K562 (cell line): ENCODE measurements at regions not wholly inside any gene's neighbourhood (a gene's known extent, or its start where the extent isn't known, plus 50 kb on each side); places are given as distances from the start of the nearest gene placed in this dataset.

Source experiments
- ATAC-seq: fragments of 200-7000 bp; cut with Tn5 transposase; 3 replicates; pipeline ENCODE4 v1.9.1; 2020; ENCODE audit warnings: moderate library complexity
- BruUV-seq: library from RNA; stranded (reverse); fragments of 400-500 nt; replicated peaks from 2 replicates; lab custom pipeline; 2021; lab: Mats Ljungman, UMichigan
- CTCF ChIA-PET: fragments of 300-600 bp; formaldehyde crosslinking; extraction: SDS; loops from one replicate; lab custom pipeline; 2021; ENCODE audit warnings: low intra/inter-chr PET ratio; lab: Yijun Ruan, JAX
- POLR2A ChIA-PET: fragments of 300-600, 350-650 bp; sonication (Branson Sonifier 250); formaldehyde crosslinking; extraction: SDS; loops from one replicate; lab custom pipeline; 2021; ENCODE audit warnings: antibody characterized with exemption, inconsistent platforms; lab: Yijun Ruan, JAX
- DNase-seq, 4 experiments: peaks; one replicate each; pipeline versions ENCODE4 v3.0.0 to v3.0.0-alpha.2; 2011 to 2018; ENCODE audit warnings: low spot score in 3 of 4, mixed read lengths in 3 of 4; ENCODE audit errors: extremely low read depth in 1 of 4
- FAIRE-seq: peaks from 2 replicates; lab custom pipeline; 2011; peaks lifted over from hg19 to GRCh38; lab: Jason Lieb, UNC
- H2AFZ ChIP-seq: 2 replicates; pipeline ENCODE4 v1.6.0; 2011; ENCODE audit warnings: low read depth, low read length, control low read depth, inconsistent platforms
- H3K27ac ChIP-seq: fragments of 200-600 bp; 3 replicates; pipeline ENCODE4 v1.8.0; 2011; ENCODE audit warnings: low read depth, mild to moderate bottlenecking, control low read depth, inconsistent platforms, low read length, moderate library complexity, mixed read lengths; ENCODE audit errors: extremely low read depth
- H3K27me3 ChIP-seq, 2 experiments: fragments of 300-600 bp in 1 of 2; 2 replicates in 1 of 2; 3 replicates in 1 of 2; pipeline versions ENCODE4 v1.6.0 to v1.8.0; 2011; ENCODE audit warnings: inconsistent platforms in 2 of 2, low read length in 2 of 2, mild to moderate bottlenecking in 1 of 2, mixed read lengths in 1 of 2, moderate library complexity in 1 of 2; ENCODE audit not compliant: control insufficient read depth in 2 of 2, insufficient read depth in 2 of 2
- H3K36me3 ChIP-seq: fragments of 300-600 bp; 3 replicates; pipeline ENCODE4 v1.8.0; 2011; ENCODE audit warnings: mild to moderate bottlenecking, low read length, inconsistent platforms; ENCODE audit not compliant: control insufficient read depth, insufficient read depth
- H3K4me1 ChIP-seq, 2 experiments: fragments of 200-600 bp in 1 of 2; replicated peaks in 1 of 2; 2 replicates in 1 of 2; 3 replicates in 1 of 2; pipeline versions ENCODE4 v1.5.1 to v1.8.0; 2011; ENCODE audit warnings: inconsistent platforms in 2 of 2, low read length in 2 of 2, mild to moderate bottlenecking in 1 of 2, mixed read lengths in 1 of 2, moderate library complexity in 1 of 2; ENCODE audit not compliant: control insufficient read depth in 2 of 2, insufficient read depth in 2 of 2
- H3K4me2 ChIP-seq: 2 replicates; pipeline ENCODE4 v1.6.1; 2011; ENCODE audit warnings: low read length, control low read depth, inconsistent platforms, mixed read lengths; ENCODE audit not compliant: insufficient read depth
- H3K4me3 ChIP-seq: fragments of 200-600 bp; sonication (generic), shearing (Covaris generic); 2 replicates; pipeline ENCODE4 v1.5.1; 2016; ENCODE audit warnings: control low read depth, inconsistent platforms
- H3K79me2 ChIP-seq: fragments of 200-600 bp; 3 replicates; pipeline ENCODE4 v1.8.0; 2011; ENCODE audit warnings: low read length, inconsistent platforms; ENCODE audit not compliant: control insufficient read depth, insufficient read depth
- H3K9ac ChIP-seq, 2 experiments: 2 replicates each; pipeline versions ENCODE4 v1.6.0 to v1.6.1; 2011; ENCODE audit warnings: low read depth in 2 of 2, low read length in 2 of 2, control low read depth in 1 of 2, inconsistent platforms in 1 of 2, mild to moderate bottlenecking in 1 of 2, mixed read lengths in 1 of 2; ENCODE audit not compliant: insufficient read depth in 1 of 2
- H3K9me1 ChIP-seq: one replicate; pipeline ENCODE4 v1.6.0; 2011; ENCODE audit warnings: inconsistent platforms, mild to moderate bottlenecking, low read length, moderate library complexity; ENCODE audit not compliant: control insufficient read depth, insufficient read depth
- H3K9me3 ChIP-seq: replicated peaks from 2 replicates; pipeline ENCODE4 v1.5.1; 2011; ENCODE audit warnings: low read depth, low read length, inconsistent platforms; ENCODE audit not compliant: control insufficient read depth, insufficient read depth
- H4K20me1 ChIP-seq: replicated peaks from 2 replicates; pipeline ENCODE4 v1.6.1; 2011; ENCODE audit warnings: low read length, inconsistent platforms, mixed read lengths; ENCODE audit not compliant: control insufficient read depth, insufficient read depth
- BRD4 ChIP-seq: fragments of 200-600 bp; sonication (generic); IDR thresholded peaks from 2 replicates; pipeline ENCODE4 v1.6.1; 2017; ENCODE audit warnings: inconsistent platforms
- CC2D1A ChIP-seq: fragments of 450-650 bp; IDR thresholded peaks from 2 replicates; pipeline ENCODE4 v1.6.1; 2017; ENCODE audit warnings: mild to moderate bottlenecking
- EHMT2 ChIP-seq: fragments of 450-650 bp; IDR thresholded peaks from 2 replicates; pipeline ENCODE4 v1.6.1; 2018; ENCODE audit warnings: antibody characterized with exemption
- ERF ChIP-seq: fragments of 450-650 bp; formaldehyde crosslinking; IDR thresholded peaks from 2 replicates; pipeline ENCODE4 v1.4.0; 2020; ENCODE audit warnings: mild to moderate bottlenecking, mixed read lengths
- HOXB6 ChIP-seq: fragments of 250-450 bp; sonication (Bioruptor Pico); IDR thresholded peaks from 2 replicates; pipeline ENCODE4 v1.5.1; 2022; ENCODE audit warnings: mild to moderate bottlenecking, borderline replicate concordance
- KAT8 ChIP-seq: fragments of 450-650 bp; IDR thresholded peaks from 2 replicates; pipeline ENCODE4 v1.6.1; 2016; ENCODE audit warnings: low read depth, mild to moderate bottlenecking
- MIER1 ChIP-seq: fragments of 450-650 bp; IDR thresholded peaks from 2 replicates; pipeline ENCODE4 v1.6.1; 2016; ENCODE audit warnings: antibody characterized with exemption, mild to moderate bottlenecking, low read depth
- NFRKB ChIP-seq: fragments of 450-650 bp; IDR thresholded peaks from 2 replicates; pipeline ENCODE4 v1.6.1; 2016; ENCODE audit warnings: low read depth
- RBM14 ChIP-seq: fragments of 200-400 bp; formaldehyde crosslinking; IDR thresholded peaks from 2 replicates; pipeline ENCODE4 v1.6.1; 2018; ENCODE audit warnings: low read depth, mild to moderate bottlenecking, low read length, moderate library complexity, borderline replicate concordance; ENCODE audit not compliant: insufficient read depth
- SP2 ChIP-seq: IDR thresholded peaks from 2 replicates; pipeline ENCODE4 v1.6.1; 2011; ENCODE audit warnings: mild to moderate bottlenecking, low read depth, low read length, moderate library complexity; ENCODE audit not compliant: poor library complexity, severe bottlenecking; ENCODE audit errors: extremely low read depth
- STAT5B ChIP-seq: fragments of 250-450 bp; sonication (Bioruptor Pico); IDR thresholded peaks from 2 replicates; pipeline ENCODE4 v1.8.0; 2021; ENCODE audit warnings: mild to moderate bottlenecking, inconsistent platforms
- ZBTB17 ChIP-seq: fragments of 450-650 bp; formaldehyde crosslinking; IDR thresholded peaks from 2 replicates; pipeline ENCODE4 v1.4.0; 2020; ENCODE audit warnings: mild to moderate bottlenecking
- WGBS: fragments of 100-300 bp; shearing (Covaris generic); methylation state at CpG from one replicate; pipeline ENCODE4 v1.1.6; 2016; ENCODE audit warnings: low coverage, mixed read lengths; ENCODE audit not compliant: insufficient coverage; ENCODE audit errors: missing lambda C conversion rate; 5-methylcytosine and 5-hydroxymethylcytosine counted together
- in situ Hi-C: fragments of 300-500 bp; cut with MboI; formaldehyde crosslinking; loops from 4 replicates; pipeline ENCODE4 v1.15.0; 2018; ENCODE audit warnings: inconsistent platforms, mixed read lengths
- intact Hi-C: fragments of 100-400 bp; cut with micrococcal nuclease; formaldehyde crosslinking; loops from 2 replicates; pipeline ENCODE4 v1.14.2; 2022
- TF ChIP-seq, protein P1 (sequence below): fragments of 450-650 bp; IDR thresholded peaks from 2 replicates; pipeline ENCODE4 v1.7.1; 2018; ENCODE audit warnings: mild to moderate bottlenecking, low read depth; ENCODE audit not compliant: partially characterized antibody
- TF ChIP-seq, protein P2 (sequence below): fragments of 250-450 bp; sonication (Bioruptor Pico); IDR thresholded peaks from 2 replicates; pipeline ENCODE4 v1.8.0; 2022; ENCODE audit warnings: inconsistent platforms, mild to moderate bottlenecking, moderate library complexity, borderline replicate concordance
- TF ChIP-seq, protein P3 (sequence below): fragments of 250-450 bp; sonication (Bioruptor Pico); IDR thresholded peaks from 2 replicates; pipeline ENCODE4 v1.5.0; 2021
- TF ChIP-seq, protein P4 (sequence below): fragments of 150-350 bp; conservative IDR thresholded peaks from 2 replicates; pipeline ENCODE4 v1.6.1; 2014; ENCODE audit warnings: low read length

DNA sequence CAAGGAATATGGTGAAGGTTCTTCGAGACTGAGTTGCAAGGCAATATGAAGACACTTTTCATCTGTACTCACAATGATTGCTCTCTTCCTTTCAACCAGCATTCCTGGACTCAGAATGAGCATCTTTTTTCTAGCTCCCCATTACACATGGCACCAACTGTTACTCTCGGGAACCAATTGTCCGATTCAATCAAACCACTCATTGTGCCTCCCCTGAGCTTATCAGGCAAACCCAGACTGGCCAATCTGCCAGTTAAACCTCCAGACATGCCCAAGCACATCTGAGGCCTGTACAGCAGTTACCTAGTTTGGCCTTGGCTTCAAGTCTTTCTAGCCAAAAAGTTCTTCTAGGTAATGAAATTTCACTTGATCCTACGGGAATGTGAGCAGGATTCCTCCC is 164.1 kb downstream of the ID4 start:
- Histone ChIP-seq H3K27me3 (no peaks in the 10 kb centered on the region), H3K36me3 (no peaks in the 10 kb centered on the region), H3K9ac (no peak overlapping the region), H3K9me3 (peaks cover 10% of the 10 kb centered on the region), H3K4me1 (peaks cover 1 to 6% of the 10 kb centered on the region in 2 experiments; a peak in 3 of 5 replicates), H3K27ac (no peak overlapping the region), H3K79me2 (no peaks in the 10 kb centered on the region), H3K4me2 (no peak overlapping the region), H4K20me1 (no peaks in the 10 kb centered on the region), H3K4me3 (no peak overlapping the region), H2AFZ (no peak overlapping the region), H3K9me1 (no peaks in the 10 kb centered on the region)
- 11% methylated on average over 4 of the region's 4 CpGs for WGBS
- ATAC-seq (no peak), DNase-seq (no peak), FAIRE-seq (no peak)
- POLR2A ChIA-PET, result interaction anchor here (0.5 to 0.6 kb wide), 2 partner anchors 68 to 196 kb away, joined by 3 read pairs; no protein-coding TSS in a partner anchor
- no peak for TF ChIP-seq RBM14
- no peak for TF ChIP-seq HOXB6 (CRISPR knock-in tag)
- TF ChIP-seq, protein P1, sequence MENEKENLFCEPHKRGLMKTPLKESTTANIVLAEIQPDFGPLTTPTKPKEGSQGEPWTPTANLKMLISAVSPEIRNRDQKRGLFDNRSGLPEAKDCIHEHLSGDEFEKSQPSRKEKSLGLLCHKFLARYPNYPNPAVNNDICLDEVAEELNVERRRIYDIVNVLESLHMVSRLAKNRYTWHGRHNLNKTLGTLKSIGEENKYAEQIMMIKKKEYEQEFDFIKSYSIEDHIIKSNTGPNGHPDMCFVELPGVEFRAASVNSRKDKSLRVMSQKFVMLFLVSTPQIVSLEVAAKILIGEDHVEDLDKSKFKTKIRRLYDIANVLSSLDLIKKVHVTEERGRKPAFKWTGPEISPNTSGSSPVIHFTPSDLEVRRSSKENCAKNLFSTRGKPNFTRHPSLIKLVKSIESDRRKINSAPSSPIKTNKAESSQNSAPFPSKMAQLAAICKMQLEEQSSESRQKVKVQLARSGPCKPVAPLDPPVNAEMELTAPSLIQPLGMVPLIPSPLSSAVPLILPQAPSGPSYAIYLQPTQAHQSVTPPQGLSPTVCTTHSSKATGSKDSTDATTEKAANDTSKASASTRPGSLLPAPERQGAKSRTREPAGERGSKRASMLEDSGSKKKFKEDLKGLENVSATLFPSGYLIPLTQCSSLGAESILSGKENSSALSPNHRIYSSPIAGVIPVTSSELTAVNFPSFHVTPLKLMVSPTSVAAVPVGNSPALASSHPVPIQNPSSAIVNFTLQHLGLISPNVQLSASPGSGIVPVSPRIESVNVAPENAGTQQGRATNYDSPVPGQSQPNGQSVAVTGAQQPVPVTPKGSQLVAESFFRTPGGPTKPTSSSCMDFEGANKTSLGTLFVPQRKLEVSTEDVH, result no peak
- TF ChIP-seq EHMT2, result no peak
- TF ChIP-seq STAT5B (CRISPR knock-in tag), result no peak
- no peak for TF ChIP-seq MIER1
- TF ChIP-seq CC2D1A, result no peak
- TF ChIP-seq, protein P2, sequence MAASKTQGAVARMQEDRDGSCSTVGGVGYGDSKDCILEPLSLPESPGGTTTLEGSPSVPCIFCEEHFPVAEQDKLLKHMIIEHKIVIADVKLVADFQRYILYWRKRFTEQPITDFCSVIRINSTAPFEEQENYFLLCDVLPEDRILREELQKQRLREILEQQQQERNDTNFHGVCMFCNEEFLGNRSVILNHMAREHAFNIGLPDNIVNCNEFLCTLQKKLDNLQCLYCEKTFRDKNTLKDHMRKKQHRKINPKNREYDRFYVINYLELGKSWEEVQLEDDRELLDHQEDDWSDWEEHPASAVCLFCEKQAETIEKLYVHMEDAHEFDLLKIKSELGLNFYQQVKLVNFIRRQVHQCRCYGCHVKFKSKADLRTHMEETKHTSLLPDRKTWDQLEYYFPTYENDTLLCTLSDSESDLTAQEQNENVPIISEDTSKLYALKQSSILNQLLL (CRISPR knock-in tag), result no peak
- TF ChIP-seq, protein P3, sequence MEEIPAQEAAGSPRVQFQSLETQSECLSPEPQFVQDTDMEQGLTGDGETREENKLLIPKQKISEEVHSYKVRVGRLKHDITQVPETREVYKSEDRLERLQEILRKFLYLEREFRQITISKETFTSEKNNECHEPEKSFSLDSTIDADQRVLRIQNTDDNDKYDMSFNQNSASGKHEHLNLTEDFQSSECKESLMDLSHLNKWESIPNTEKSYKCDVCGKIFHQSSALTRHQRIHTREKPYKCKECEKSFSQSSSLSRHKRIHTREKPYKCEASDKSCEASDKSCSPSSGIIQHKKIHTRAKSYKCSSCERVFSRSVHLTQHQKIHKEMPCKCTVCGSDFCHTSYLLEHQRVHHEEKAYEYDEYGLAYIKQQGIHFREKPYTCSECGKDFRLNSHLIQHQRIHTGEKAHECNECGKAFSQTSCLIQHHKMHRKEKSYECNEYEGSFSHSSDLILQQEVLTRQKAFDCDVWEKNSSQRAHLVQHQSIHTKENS, result no peak
- TF ChIP-seq NFRKB, result no peak
- no peak for TF ChIP-seq SP2
- TF ChIP-seq ZBTB17, result no peak
- TF ChIP-seq, protein P4, sequence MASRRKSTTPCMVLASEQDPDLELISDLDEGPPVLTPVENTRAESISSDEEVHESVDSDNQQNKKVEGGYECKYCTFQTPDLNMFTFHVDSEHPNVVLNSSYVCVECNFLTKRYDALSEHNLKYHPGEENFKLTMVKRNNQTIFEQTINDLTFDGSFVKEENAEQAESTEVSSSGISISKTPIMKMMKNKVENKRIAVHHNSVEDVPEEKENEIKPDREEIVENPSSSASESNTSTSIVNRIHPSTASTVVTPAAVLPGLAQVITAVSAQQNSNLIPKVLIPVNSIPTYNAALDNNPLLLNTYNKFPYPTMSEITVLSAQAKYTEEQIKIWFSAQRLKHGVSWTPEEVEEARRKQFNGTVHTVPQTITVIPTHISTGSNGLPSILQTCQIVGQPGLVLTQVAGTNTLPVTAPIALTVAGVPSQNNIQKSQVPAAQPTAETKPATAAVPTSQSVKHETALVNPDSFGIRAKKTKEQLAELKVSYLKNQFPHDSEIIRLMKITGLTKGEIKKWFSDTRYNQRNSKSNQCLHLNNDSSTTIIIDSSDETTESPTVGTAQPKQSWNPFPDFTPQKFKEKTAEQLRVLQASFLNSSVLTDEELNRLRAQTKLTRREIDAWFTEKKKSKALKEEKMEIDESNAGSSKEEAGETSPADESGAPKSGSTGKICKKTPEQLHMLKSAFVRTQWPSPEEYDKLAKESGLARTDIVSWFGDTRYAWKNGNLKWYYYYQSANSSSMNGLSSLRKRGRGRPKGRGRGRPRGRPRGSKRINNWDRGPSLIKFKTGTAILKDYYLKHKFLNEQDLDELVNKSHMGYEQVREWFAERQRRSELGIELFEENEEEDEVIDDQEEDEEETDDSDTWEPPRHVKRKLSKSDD, result no peak
- no peak for TF ChIP-seq BRD4
- no peak for TF ChIP-seq KAT8
- TF ChIP-seq ERF, result no peak
- CTCF ChIA-PET, result no interaction called here
- no TSS peak for BruUV-seq
- in situ Hi-C loops, result no loop called here
- intact Hi-C loops, result no loop called here
